ENCODE measurements at regions not wholly inside any gene's neighbourhood (a gene's known extent, or its start where the extent isn't known, plus 50 kb on each side); places are given as distances from the start of the nearest gene placed in this dataset.

- Histone ChIP-seq H3K4me1 (ENCODE audit: control insufficient read depth in 2 of 3, insufficient read depth in 2 of 3, low read depth in 1 of 3, low read length in 3 of 3) (no peaks in the 10 kb centered on the region), H3K4me3 (ENCODE audit: low read length in 3 of 3) (no peak overlapping the region), H3K9me3 (ENCODE audit: control insufficient read depth in 2 of 3, insufficient read depth in 1 of 3, low read length in 3 of 3) (no peaks in the 10 kb centered on the region), H3K9ac (ENCODE audit: low read length in 3 of 3) (no peak overlapping the region), H3K36me3 (ENCODE audit: control insufficient read depth in 2 of 3, insufficient read depth in 3 of 3, low read length in 3 of 3) (no peaks in the 10 kb centered on the region), H3K27ac (ENCODE audit: low read depth in 2 of 2, low read length in 2 of 2) (no peak overlapping the region), H3K27me3 (ENCODE audit: control insufficient read depth, insufficient read depth, low read length) (no peaks in the 10 kb centered on the region)
- intact Hi-C loops (cut with DNase I) = no loop called here
- FAIRE-seq (no peak), DNase-seq (no peak)
- TF ChIP-seq, protein P1, sequence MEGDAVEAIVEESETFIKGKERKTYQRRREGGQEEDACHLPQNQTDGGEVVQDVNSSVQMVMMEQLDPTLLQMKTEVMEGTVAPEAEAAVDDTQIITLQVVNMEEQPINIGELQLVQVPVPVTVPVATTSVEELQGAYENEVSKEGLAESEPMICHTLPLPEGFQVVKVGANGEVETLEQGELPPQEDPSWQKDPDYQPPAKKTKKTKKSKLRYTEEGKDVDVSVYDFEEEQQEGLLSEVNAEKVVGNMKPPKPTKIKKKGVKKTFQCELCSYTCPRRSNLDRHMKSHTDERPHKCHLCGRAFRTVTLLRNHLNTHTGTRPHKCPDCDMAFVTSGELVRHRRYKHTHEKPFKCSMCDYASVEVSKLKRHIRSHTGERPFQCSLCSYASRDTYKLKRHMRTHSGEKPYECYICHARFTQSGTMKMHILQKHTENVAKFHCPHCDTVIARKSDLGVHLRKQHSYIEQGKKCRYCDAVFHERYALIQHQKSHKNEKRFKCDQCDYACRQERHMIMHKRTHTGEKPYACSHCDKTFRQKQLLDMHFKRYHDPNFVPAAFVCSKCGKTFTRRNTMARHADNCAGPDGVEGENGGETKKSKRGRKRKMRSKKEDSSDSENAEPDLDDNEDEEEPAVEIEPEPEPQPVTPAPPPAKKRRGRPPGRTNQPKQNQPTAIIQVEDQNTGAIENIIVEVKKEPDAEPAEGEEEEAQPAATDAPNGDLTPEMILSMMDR (IDR thresholded peaks at IDR 0.05; ENCODE audit: borderline replicate concordance, extremely low read depth, insufficient read depth) = no peak
Observed at GRCh38 chr18:37902344-37902743, 336.7 kb upstream of the CELF4 start.

GRCh38 chr18:37900326-37900725 lies 334.7 kb upstream of the CELF4 start:
- H3K4me1 ChIP-seq (ENCODE audit: control insufficient read depth in 2 of 3, insufficient read depth in 2 of 3, low read depth in 1 of 3, low read length in 3 of 3) = no peaks in the 10 kb centered on the region
- H3K36me3 ChIP-seq (ENCODE audit: control insufficient read depth in 2 of 3, insufficient read depth in 3 of 3, low read length in 3 of 3) = no peaks in the 10 kb centered on the region
- no peak overlapping the region for H3K9ac ChIP-seq (ENCODE audit: low read length in 3 of 3)
- FAIRE-seq (no peak), DNase-seq (peak in 4 of 5 donors; percentile 67 to 90 (median 82))
- TF ChIP-seq, protein P1 (IDR thresholded peaks at IDR 0.05; ENCODE audit: borderline replicate concordance, extremely low read depth, insufficient read depth) = no peak
- H3K27me3 ChIP-seq (ENCODE audit: control insufficient read depth, insufficient read depth, low read length) = no peaks in the 10 kb centered on the region
- H3K27ac ChIP-seq (ENCODE audit: low read depth in 2 of 2, low read length in 2 of 2) = no peak overlapping the region
- no peak overlapping the region for H3K4me3 ChIP-seq (ENCODE audit: low read length in 3 of 3)
- intact Hi-C loops (cut with DNase I) = no loop called here
- H3K9me3 ChIP-seq (ENCODE audit: control insufficient read depth in 2 of 3, insufficient read depth in 1 of 3, low read length in 3 of 3) = no peaks in the 10 kb centered on the region

- Histone ChIP-seq H3K36me3 (ENCODE audit: control insufficient read depth in 2 of 3, insufficient read depth in 3 of 3, low read length in 3 of 3) (no peaks in the 10 kb centered on the region), H3K4me3 (ENCODE audit: low read length in 3 of 3) (no peak overlapping the region), H3K9ac (ENCODE audit: low read length in 3 of 3) (no peak overlapping the region), H3K4me1 (ENCODE audit: control insufficient read depth in 2 of 3, insufficient read depth in 2 of 3, low read depth in 1 of 3, low read length in 3 of 3) (no peaks in the 10 kb centered on the region), H3K9me3 (ENCODE audit: control insufficient read depth in 2 of 3, insufficient read depth in 1 of 3, low read length in 3 of 3) (no peaks in the 10 kb centered on the region), H3K27me3 (ENCODE audit: control insufficient read depth, insufficient read depth, low read length) (no peaks in the 10 kb centered on the region), H3K27ac (ENCODE audit: low read depth in 2 of 2, low read length in 2 of 2) (no peak overlapping the region)
- DNase-seq (no peak), FAIRE-seq (no peak)
- TF ChIP-seq, protein P1 (IDR thresholded peaks at IDR 0.05; ENCODE audit: borderline replicate concordance, extremely low read depth, insufficient read depth) = no peak
- intact Hi-C loops (cut with DNase I) = no loop called here
Observed at GRCh38 chr18:37889963-37890362, 324.4 kb upstream of the CELF4 start.

- no peaks in the 10 kb centered on the region for H3K4me1 ChIP-seq (ENCODE audit: control insufficient read depth in 2 of 3, insufficient read depth in 2 of 3, low read depth in 1 of 3, low read length in 3 of 3)
- H3K4me3 ChIP-seq (ENCODE audit: low read length in 3 of 3) = no peak overlapping the region
- no peaks in the 10 kb centered on the region for H3K9me3 ChIP-seq (ENCODE audit: control insufficient read depth in 2 of 3, insufficient read depth in 1 of 3, low read length in 3 of 3)
- no peaks in the 10 kb centered on the region for H3K36me3 ChIP-seq (ENCODE audit: control insufficient read depth in 2 of 3, insufficient read depth in 3 of 3, low read length in 3 of 3)
- no peak for FAIRE-seq
- H3K27ac ChIP-seq (ENCODE audit: low read depth in 2 of 2, low read length in 2 of 2) = no peak overlapping the region
- intact Hi-C loops (cut with DNase I) = no loop called here
- H3K27me3 ChIP-seq (ENCODE audit: control insufficient read depth, insufficient read depth, low read length) = no peaks in the 10 kb centered on the region
- TF ChIP-seq, protein P1 (IDR thresholded peaks at IDR 0.05; ENCODE audit: borderline replicate concordance, extremely low read depth, insufficient read depth) = no peak
- no peak for DNase-seq
- H3K9ac ChIP-seq (ENCODE audit: low read length in 3 of 3) = no peak overlapping the region
Observed at GRCh38 chr18:37874721-37875120, 309.1 kb upstream of the CELF4 start.
